DND-41 (cell line): ENCODE measurements at regions not wholly inside any gene's neighbourhood (a gene's known extent, or its start where the extent isn't known, plus 50 kb on each side); places are given as distances from the start of the nearest gene placed in this dataset.

Experiments
- EZH2 ChIP-seq: IDR thresholded peaks from 3 replicates; pipeline ENCODE4 v1.6.1; 2012; ENCODE audit warnings: borderline replicate concordance, low read depth, mild to moderate bottlenecking, moderate library complexity, low read length, inconsistent platforms; ENCODE audit not compliant: severe bottlenecking
- TF ChIP-seq, protein P1 (sequence below): IDR thresholded peaks from 2 replicates; pipeline ENCODE4 v1.5.1; 2012; ENCODE audit warnings: borderline replicate concordance, low read length, moderate library complexity, mild to moderate bottlenecking; ENCODE audit not compliant: poor library complexity, severe bottlenecking; ENCODE audit errors: extremely low read depth

DNA sequence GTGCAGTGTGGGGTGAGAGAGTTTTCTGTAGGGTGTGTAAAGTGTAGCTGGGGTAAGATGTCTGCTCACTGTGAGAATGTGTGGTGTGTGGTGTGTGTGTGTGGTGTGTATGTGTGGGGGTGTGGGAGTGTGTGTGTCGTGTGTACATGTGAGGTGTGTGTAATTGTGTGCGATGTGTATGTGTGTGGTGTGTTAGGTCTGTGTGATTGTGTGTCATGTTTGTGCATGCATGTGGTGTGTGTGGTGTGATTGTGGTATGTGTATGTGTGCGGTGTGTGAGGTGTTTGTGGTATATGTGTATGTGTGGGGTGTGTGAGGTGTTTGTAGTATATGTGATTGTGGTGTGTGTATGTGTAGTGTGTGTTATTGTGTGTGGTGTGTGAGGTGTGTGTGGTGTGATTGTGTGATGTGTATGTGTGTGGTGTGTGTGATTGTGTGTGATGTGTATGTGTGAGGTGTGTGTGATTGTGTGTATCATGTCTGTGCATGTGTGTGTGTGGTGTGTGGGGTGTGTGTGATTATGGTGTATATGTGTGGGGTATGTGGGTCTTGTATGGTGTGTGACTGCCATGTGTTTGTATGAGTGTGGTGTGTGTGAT lies 241.7 kb upstream of the HDAC4 start:
- TF ChIP-seq, protein P1, sequence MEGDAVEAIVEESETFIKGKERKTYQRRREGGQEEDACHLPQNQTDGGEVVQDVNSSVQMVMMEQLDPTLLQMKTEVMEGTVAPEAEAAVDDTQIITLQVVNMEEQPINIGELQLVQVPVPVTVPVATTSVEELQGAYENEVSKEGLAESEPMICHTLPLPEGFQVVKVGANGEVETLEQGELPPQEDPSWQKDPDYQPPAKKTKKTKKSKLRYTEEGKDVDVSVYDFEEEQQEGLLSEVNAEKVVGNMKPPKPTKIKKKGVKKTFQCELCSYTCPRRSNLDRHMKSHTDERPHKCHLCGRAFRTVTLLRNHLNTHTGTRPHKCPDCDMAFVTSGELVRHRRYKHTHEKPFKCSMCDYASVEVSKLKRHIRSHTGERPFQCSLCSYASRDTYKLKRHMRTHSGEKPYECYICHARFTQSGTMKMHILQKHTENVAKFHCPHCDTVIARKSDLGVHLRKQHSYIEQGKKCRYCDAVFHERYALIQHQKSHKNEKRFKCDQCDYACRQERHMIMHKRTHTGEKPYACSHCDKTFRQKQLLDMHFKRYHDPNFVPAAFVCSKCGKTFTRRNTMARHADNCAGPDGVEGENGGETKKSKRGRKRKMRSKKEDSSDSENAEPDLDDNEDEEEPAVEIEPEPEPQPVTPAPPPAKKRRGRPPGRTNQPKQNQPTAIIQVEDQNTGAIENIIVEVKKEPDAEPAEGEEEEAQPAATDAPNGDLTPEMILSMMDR = no peak
- no peak for TF ChIP-seq EZH2
